K562 (cell line): ENCODE measurements at regions not wholly inside any gene's neighbourhood (a gene's known extent, or its start where the extent isn't known, plus 50 kb on each side); places are given as distances from the start of the nearest gene placed in this dataset.

Experiments
- C11orf30 ChIP-seq: fragments of 450-650 bp; IDR thresholded peaks from 2 replicates; pipeline ENCODE4 v1.6.1; 2016; ENCODE audit warnings: low read depth, mild to moderate bottlenecking
- GATA2 ChIP-seq: sonication (generic); formaldehyde crosslinking; IDR thresholded peaks from 2 replicates; pipeline ENCODE4 v1.4.0; 2020; ENCODE audit warnings: mild to moderate bottlenecking, missing genetic modification reagents
- MYC ChIP-seq, 2 experiments: fragments of 250-450 bp in 1 of 2; sonication (Bioruptor Pico) in 1 of 2; IDR thresholded peaks; 2 replicates each; pipeline versions ENCODE4 v1.5.1 to v1.6.1; 2012 to 2021; ENCODE audit warnings: low read depth in 2 of 2, borderline replicate concordance in 1 of 2, improper control_type of control experiment in 1 of 2, low read length in 1 of 2, mild to moderate bottlenecking in 1 of 2, moderate library complexity in 1 of 2
- SP1 ChIP-seq: sonication (generic); formaldehyde crosslinking; IDR thresholded peaks from 2 replicates; pipeline ENCODE4 v1.8.1; 2022; ENCODE audit warnings: mild to moderate bottlenecking, missing genetic modification reagents
- STAT5A ChIP-seq: IDR thresholded peaks from 2 replicates; pipeline ENCODE4 v1.6.1; 2012; ENCODE audit warnings: low read length, inconsistent platforms, borderline replicate concordance
- ZBTB7A ChIP-seq: IDR thresholded peaks from 2 replicates; pipeline ENCODE4 v1.6.1; 2011; ENCODE audit warnings: low read depth, mild to moderate bottlenecking, low read length, moderate library complexity, borderline replicate concordance; ENCODE audit not compliant: control insufficient read depth
- ZNF146 ChIP-seq: IDR thresholded peaks from one replicate; pipeline ENCODE4 v1.6.1; 2018; ENCODE audit warnings: missing compliant biosample characterization; ENCODE audit not compliant: unreplicated experiment
- ZNF239 ChIP-seq: fragments of 250-450 bp; sonication (Bioruptor Pico); IDR thresholded peaks from 2 replicates; pipeline ENCODE4 v1.4.0; 2020; ENCODE audit warnings: mild to moderate bottlenecking
- TF ChIP-seq, protein P1 (sequence below): sonication (generic); formaldehyde crosslinking; IDR thresholded peaks from 2 replicates; pipeline ENCODE4 v1.8.1; 2022; ENCODE audit warnings: missing genetic modification reagents
- TF ChIP-seq, protein P2 (sequence below): sonication (generic); formaldehyde crosslinking; IDR thresholded peaks from 2 replicates; pipeline ENCODE4 v1.8.1; 2023; ENCODE audit warnings: mild to moderate bottlenecking, missing genetic modification reagents

DNA sequence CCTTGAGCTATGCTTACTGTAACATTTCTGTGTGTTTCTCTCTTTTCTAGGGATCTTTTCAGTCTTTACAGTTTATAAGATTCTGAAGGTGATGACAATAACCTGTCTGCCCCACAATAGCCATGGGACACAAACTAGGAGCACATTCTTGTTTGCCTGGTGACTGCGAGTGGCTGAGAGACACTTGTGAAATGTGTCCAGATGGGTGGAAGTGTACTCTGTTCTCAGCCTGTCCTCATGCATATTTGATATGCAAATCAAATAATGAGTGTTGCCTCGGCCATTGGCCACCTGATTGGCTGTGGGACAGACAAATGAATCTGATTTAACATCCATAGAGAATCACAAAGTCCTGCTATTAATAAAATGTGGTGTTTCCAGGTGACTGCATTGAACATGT lies 246.2 kb downstream of the HNMT start:
- TF ChIP-seq STAT5A (no peak), C11orf30 (no peak), SP1 (no peak), MYC (IDR thresholded peaks at IDR 0.05; ENCODE audit: low read depth, low read length) (no peak), MYC (CRISPR knock-in tag; IDR thresholded peaks at IDR 0.05; ENCODE audit: borderline replicate concordance, low read depth) (no peak), ZBTB7A (no peak), ZNF146 (CRISPR knock-in tag) (no peak), ZNF239 (CRISPR knock-in tag) (no peak), GATA2 (CRISPR knock-in tag) (no peak)
- TF ChIP-seq, protein P1, sequence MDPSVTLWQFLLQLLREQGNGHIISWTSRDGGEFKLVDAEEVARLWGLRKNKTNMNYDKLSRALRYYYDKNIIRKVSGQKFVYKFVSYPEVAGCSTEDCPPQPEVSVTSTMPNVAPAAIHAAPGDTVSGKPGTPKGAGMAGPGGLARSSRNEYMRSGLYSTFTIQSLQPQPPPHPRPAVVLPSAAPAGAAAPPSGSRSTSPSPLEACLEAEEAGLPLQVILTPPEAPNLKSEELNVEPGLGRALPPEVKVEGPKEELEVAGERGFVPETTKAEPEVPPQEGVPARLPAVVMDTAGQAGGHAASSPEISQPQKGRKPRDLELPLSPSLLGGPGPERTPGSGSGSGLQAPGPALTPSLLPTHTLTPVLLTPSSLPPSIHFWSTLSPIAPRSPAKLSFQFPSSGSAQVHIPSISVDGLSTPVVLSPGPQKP: no peak
- TF ChIP-seq, protein P2, sequence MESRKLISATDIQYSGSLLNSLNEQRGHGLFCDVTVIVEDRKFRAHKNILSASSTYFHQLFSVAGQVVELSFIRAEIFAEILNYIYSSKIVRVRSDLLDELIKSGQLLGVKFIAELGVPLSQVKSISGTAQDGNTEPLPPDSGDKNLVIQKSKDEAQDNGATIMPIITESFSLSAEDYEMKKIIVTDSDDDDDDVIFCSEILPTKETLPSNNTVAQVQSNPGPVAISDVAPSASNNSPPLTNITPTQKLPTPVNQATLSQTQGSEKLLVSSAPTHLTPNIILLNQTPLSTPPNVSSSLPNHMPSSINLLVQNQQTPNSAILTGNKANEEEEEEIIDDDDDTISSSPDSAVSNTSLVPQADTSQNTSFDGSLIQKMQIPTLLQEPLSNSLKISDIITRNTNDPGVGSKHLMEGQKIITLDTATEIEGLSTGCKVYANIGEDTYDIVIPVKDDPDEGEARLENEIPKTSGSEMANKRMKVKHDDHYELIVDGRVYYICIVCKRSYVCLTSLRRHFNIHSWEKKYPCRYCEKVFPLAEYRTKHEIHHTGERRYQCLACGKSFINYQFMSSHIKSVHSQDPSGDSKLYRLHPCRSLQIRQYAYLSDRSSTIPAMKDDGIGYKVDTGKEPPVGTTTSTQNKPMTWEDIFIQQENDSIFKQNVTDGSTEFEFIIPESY (CRISPR knock-in tag): no peak
